RWPE2 (cell line): ENCODE measurements at regions not wholly inside any gene's neighbourhood (a gene's known extent, or its start where the extent isn't known, plus 50 kb on each side); places are given as distances from the start of the nearest gene placed in this dataset.

Experiments
- ATAC-seq: fragments of 200-7000 bp; cut with Tn5 transposase; 3 replicates; pipeline ENCODE4 v1.9.1; 2021; ENCODE audit warnings: low read depth
- DNase-seq: peaks from one replicate; pipeline ENCODE4 v3.0.0-alpha.2; 2020; ENCODE audit warnings: low spot score
- H3K27ac ChIP-seq: fragments of 450-650 bp; 2 replicates; pipeline ENCODE4 v1.5.1; 2017; ENCODE audit warnings: mild to moderate bottlenecking; ENCODE audit not compliant: poor library complexity, severe bottlenecking
- H3K27me3 ChIP-seq: fragments of 250-450 bp; sonication (Bioruptor Pico); 2 replicates; pipeline ENCODE4 v1.5.1; 2021; ENCODE audit warnings: mild to moderate bottlenecking, moderate library complexity; ENCODE audit not compliant: insufficient read depth, poor library complexity, severe bottlenecking
- H3K36me3 ChIP-seq: fragments of 250-450 bp; sonication (Bioruptor Pico); 2 replicates; pipeline ENCODE4 v1.5.1; 2020; ENCODE audit warnings: low read depth, mild to moderate bottlenecking, moderate library complexity
- H3K4me1 ChIP-seq: fragments of 250-450 bp; sonication (Bioruptor Pico); 2 replicates; pipeline ENCODE4 v1.5.1; 2021; ENCODE audit warnings: mild to moderate bottlenecking, moderate library complexity; ENCODE audit not compliant: insufficient read depth, poor library complexity, severe bottlenecking
- H3K4me3 ChIP-seq: fragments of 250-450 bp; sonication (Bioruptor Pico); 2 replicates; pipeline ENCODE4 v1.5.1; 2021; ENCODE audit warnings: mild to moderate bottlenecking, moderate library complexity; ENCODE audit not compliant: severe bottlenecking
- H3K9me3 ChIP-seq: fragments of 250-450 bp; sonication (Bioruptor Pico); 2 replicates; pipeline ENCODE4 v1.5.1; 2021; ENCODE audit warnings: mild to moderate bottlenecking, moderate library complexity; ENCODE audit not compliant: severe bottlenecking
- TF ChIP-seq, protein P1 (sequence below): fragments of 450-650 bp; IDR thresholded peaks from one replicate; pipeline ENCODE4 v1.5.1; 2017; ENCODE audit warnings: mild to moderate bottlenecking, moderate library complexity; ENCODE audit not compliant: poor library complexity, severe bottlenecking

DNA sequence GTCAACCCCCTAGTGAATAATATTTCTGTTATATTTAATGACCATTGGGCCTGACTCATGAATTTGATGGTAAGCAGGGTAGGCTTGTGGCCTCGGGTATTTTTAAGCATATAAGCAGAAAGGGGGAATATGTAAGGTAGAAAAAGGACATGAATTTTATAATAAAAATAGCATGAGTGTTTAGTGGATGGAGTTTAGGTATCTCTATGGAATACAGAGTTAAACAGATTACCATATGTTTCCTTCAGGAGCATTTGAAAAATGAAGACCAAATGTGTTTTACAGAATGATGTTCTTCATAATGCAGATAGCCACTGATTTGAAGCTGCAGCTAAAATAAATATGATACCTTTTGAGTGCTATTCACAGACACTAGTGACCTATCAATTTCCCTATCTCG lies 191.7 kb upstream of the TSHZ2 start:
- ATAC-seq (no peak), DNase-seq (no peak)
- no peaks in the 10 kb centered on the region for H3K36me3 ChIP-seq
- no peak overlapping the region for H3K27ac ChIP-seq
- H3K4me1 ChIP-seq, result no peaks in the 10 kb centered on the region
- no peak overlapping the region for H3K4me3 ChIP-seq
- no peaks in the 10 kb centered on the region for H3K9me3 ChIP-seq
- TF ChIP-seq, protein P1, sequence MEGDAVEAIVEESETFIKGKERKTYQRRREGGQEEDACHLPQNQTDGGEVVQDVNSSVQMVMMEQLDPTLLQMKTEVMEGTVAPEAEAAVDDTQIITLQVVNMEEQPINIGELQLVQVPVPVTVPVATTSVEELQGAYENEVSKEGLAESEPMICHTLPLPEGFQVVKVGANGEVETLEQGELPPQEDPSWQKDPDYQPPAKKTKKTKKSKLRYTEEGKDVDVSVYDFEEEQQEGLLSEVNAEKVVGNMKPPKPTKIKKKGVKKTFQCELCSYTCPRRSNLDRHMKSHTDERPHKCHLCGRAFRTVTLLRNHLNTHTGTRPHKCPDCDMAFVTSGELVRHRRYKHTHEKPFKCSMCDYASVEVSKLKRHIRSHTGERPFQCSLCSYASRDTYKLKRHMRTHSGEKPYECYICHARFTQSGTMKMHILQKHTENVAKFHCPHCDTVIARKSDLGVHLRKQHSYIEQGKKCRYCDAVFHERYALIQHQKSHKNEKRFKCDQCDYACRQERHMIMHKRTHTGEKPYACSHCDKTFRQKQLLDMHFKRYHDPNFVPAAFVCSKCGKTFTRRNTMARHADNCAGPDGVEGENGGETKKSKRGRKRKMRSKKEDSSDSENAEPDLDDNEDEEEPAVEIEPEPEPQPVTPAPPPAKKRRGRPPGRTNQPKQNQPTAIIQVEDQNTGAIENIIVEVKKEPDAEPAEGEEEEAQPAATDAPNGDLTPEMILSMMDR, result no peak
- H3K27me3 ChIP-seq, result peaks cover 4% of the 10 kb centered on the region

DNA sequence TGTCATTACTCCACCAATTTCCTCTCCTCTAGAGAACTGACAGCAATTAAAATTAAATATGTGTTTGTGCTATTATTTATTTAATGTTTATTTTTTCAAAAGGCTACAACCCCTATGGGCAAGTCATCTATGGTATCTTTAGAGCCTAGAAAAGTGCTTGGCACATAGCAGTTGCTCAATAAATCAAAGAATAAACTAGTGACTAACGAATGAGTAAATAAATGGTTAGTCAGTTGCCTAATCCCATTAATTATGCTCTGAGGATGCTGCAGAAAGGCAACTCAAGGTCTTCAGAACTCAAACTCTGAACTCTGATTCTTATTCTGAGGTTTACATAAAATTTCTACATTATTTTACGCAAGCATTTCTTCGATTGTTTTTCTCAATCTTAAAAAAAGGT lies 193.0 kb upstream of the TSHZ2 start:
- DNase-seq (no peak), ATAC-seq (no peak)
- Histone ChIP-seq H3K27me3 (peaks cover 4% of the 10 kb centered on the region), H3K36me3 (no peaks in the 10 kb centered on the region), H3K27ac (no peak overlapping the region), H3K9me3 (no peaks in the 10 kb centered on the region), H3K4me3 (no peak overlapping the region), H3K4me1 (no peaks in the 10 kb centered on the region)
- TF ChIP-seq, protein P1, result no peak

DNA sequence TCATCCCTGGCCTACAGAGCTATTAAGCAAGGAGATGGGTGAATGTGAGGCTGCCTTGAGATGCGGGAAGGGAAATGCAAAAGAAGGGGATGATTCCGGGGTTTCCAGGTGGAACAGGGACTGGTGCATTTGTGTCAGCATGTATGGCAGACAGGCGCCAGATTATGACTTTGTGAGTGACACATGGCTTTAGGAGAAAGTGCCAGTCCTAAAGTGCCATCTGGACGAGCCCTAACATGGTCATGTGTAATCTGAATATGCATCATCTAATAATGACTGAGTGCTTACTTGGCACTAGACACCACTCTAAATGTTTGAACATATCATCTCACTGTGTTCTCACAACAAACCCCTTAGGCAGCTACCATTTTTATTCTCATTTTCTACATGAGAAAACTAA lies 195.0 kb upstream of the TSHZ2 start:
- H3K27me3 ChIP-seq, result peaks cover 9% of the 10 kb centered on the region
- ATAC-seq, result no peak
- H3K4me3 ChIP-seq, result no peak overlapping the region
- TF ChIP-seq, protein P1, result no peak
- H3K9me3 ChIP-seq, result no peaks in the 10 kb centered on the region
- no peaks in the 10 kb centered on the region for H3K4me1 ChIP-seq
- DNase-seq, result no peak
- no peaks in the 10 kb centered on the region for H3K36me3 ChIP-seq
- H3K27ac ChIP-seq, result no peak overlapping the region

DNA sequence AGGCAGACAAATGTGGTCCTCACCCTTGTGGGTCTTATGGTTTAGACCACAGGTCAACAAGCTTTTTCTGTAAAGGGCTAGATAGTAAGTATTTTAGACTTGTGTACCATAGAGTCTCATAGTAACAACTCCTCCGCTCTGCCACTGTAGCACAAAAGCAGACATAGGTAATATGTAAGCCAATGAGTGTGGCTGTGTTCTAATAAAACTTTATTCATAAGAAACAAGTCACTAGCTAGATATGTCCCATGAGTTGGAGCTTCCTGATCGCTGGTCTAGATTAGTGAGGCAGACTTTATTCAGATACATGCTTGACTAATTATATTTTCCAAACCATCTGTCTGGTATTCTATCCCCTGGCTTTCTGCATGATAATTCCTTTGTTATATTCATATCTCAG lies 196.4 kb upstream of the TSHZ2 start:
- H3K36me3 ChIP-seq, result no peaks in the 10 kb centered on the region
- no peak for DNase-seq
- no peak overlapping the region for H3K27ac ChIP-seq
- no peak overlapping the region for H3K4me3 ChIP-seq
- no peaks in the 10 kb centered on the region for H3K9me3 ChIP-seq
- peaks cover 12% of the 10 kb centered on the region for H3K27me3 ChIP-seq
- ATAC-seq, result no peak
- TF ChIP-seq, protein P1, result no peak
- H3K4me1 ChIP-seq, result no peaks in the 10 kb centered on the region

DNA sequence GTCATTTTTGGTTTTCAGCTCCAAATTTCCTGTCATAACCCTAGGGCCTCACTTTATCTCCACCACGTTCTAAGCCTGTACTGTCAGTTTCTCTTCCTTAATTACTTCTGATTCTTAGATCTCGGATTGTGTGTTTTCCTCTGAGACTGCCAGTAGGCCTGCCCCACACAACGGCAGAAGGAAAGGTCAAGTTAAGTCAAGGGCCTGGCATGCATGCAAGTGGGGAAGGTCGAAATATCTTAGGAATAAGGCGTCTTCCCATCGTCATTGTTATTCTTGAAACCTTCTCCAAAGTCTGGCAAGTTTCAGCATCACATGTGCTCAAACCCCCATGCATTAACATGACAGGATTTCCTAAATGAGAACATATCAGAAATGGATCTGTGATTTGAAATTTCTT lies 203.5 kb upstream of the TSHZ2 start:
- ATAC-seq (no peak), DNase-seq (no peak)
- TF ChIP-seq, protein P1, result no peak
- Histone ChIP-seq H3K27ac (no peak overlapping the region), H3K4me1 (no peaks in the 10 kb centered on the region), H3K27me3 (peaks cover 9% of the 10 kb centered on the region), H3K9me3 (no peaks in the 10 kb centered on the region), H3K4me3 (no peak overlapping the region), H3K36me3 (no peaks in the 10 kb centered on the region)
